Keratinocyte (primary cell): ENCODE measurements at regions not wholly inside any gene's neighbourhood (a gene's known extent, or its start where the extent isn't known, plus 50 kb on each side); places are given as distances from the start of the nearest gene placed in this dataset.
A peak's percentile ranks its signal among the peaks of the same experiment; 100 is the strongest.

ENCODE experiments used
- DNase-seq: peaks from one replicate; pipeline ENCODE4 v3.0.0-alpha.2; 2011; ENCODE audit warnings: low read depth, missing footprints, low spot score
- FAIRE-seq: peaks from 2 replicates; lab custom pipeline; 2011; peaks lifted over from hg19 to GRCh38; lab: Jason Lieb, UNC
- H2AFZ ChIP-seq: 2 replicates; pipeline ENCODE4 v1.6.0; 2012; ENCODE audit warnings: low read length, control low read depth, inconsistent platforms; ENCODE audit not compliant: control insufficient read depth
- H3K27ac ChIP-seq: 2 replicates; pipeline ENCODE4 v1.5.1; 2011; ENCODE audit warnings: low read length; ENCODE audit not compliant: control insufficient read depth, insufficient read depth
- H3K27me3 ChIP-seq: 3 replicates; pipeline ENCODE4 v1.6.0; 2011; ENCODE audit warnings: low read length; ENCODE audit not compliant: control insufficient read depth, insufficient read depth; ENCODE audit errors: extremely low read depth
- H3K36me3 ChIP-seq, 2 experiments: 2 replicates in 1 of 2; 3 replicates in 1 of 2; pipeline ENCODE4 v1.5.1; 2011; ENCODE audit warnings: low read length in 2 of 2, mild to moderate bottlenecking in 1 of 2; ENCODE audit not compliant: control insufficient read depth in 2 of 2, insufficient read depth in 2 of 2; ENCODE audit errors: extremely low read depth in 1 of 2
- H3K4me1 ChIP-seq: 3 replicates; pipeline ENCODE4 v1.5.1; 2011; ENCODE audit warnings: low read length; ENCODE audit not compliant: control insufficient read depth, insufficient read depth; ENCODE audit errors: extremely low read depth
- H3K4me2 ChIP-seq: 3 replicates; pipeline ENCODE4 v1.6.0; 2011; ENCODE audit warnings: low read depth, low read length; ENCODE audit not compliant: control insufficient read depth, insufficient read depth; ENCODE audit errors: extremely low read depth
- H3K4me3 ChIP-seq, 3 experiments: fragments of 200-600 bp in 1 of 3; sonication (generic) in 1 of 3; 2 replicates in 2 of 3; 3 replicates in 1 of 3; pipeline ENCODE4 v1.5.1; 2011 to 2016; ENCODE audit warnings: low read length in 3 of 3, mild to moderate bottlenecking in 3 of 3, control low read depth in 2 of 3, inconsistent platforms in 1 of 3, low read depth in 1 of 3, mixed read lengths in 1 of 3, mixed run types in 1 of 3, moderate library complexity in 1 of 3; ENCODE audit not compliant: control insufficient read depth in 2 of 3, insufficient read depth in 2 of 3; ENCODE audit errors: extremely low read depth in 1 of 3
- H3K79me2 ChIP-seq: 2 replicates; pipeline ENCODE4 v1.6.0; 2012; ENCODE audit warnings: low read length; ENCODE audit not compliant: control insufficient read depth, insufficient read depth
- H3K9ac ChIP-seq: 3 replicates; pipeline ENCODE4 v1.6.0; 2011; ENCODE audit warnings: low read length; ENCODE audit not compliant: control insufficient read depth, insufficient read depth; ENCODE audit errors: extremely low read depth
- H3K9me1 ChIP-seq: 3 replicates; pipeline ENCODE4 v1.6.0; 2011; ENCODE audit warnings: low read length; ENCODE audit not compliant: control insufficient read depth, insufficient read depth; ENCODE audit errors: extremely low read depth
- H3K9me3 ChIP-seq: 2 replicates; pipeline ENCODE4 v1.5.1; 2012; ENCODE audit warnings: low read depth, low read length; ENCODE audit not compliant: control insufficient read depth
- H4K20me1 ChIP-seq: 3 replicates; pipeline ENCODE4 v1.6.0; 2011; ENCODE audit warnings: low read length; ENCODE audit not compliant: control insufficient read depth, insufficient read depth; ENCODE audit errors: extremely low read depth
- CTCF ChIP-seq, 3 experiments: IDR thresholded peaks in 1 of 3; conservative IDR thresholded peaks in 1 of 3; optimal IDR thresholded peaks in 1 of 3; 2 replicates in 2 of 3; 3 replicates in 1 of 3; pipeline versions ENCODE3 to v1.5.1; 2011; ENCODE audit warnings: low read length in 3 of 3, mild to moderate bottlenecking in 3 of 3, moderate library complexity in 2 of 3, control low read depth in 1 of 3, inconsistent platforms in 1 of 3; ENCODE audit not compliant: insufficient read depth in 2 of 3; ENCODE audit errors: extremely low read depth in 1 of 3
- EZH2 ChIP-seq: IDR thresholded peaks from one replicate; pipeline ENCODE4 v1.6.1; 2012; ENCODE audit warnings: inconsistent platforms, mild to moderate bottlenecking, low read length, moderate library complexity
- dilution Hi-C: fragments of 300-500 bp; cut with MboI; formaldehyde crosslinking; loops from one replicate; pipeline ENCODE4 v1.7.0; 2020; ENCODE audit warnings: low sequenced_read_pairs; ENCODE audit not compliant: extremely low pct_ligation_motif_present

- Histone ChIP-seq H4K20me1 (no peaks in the 10 kb centered on the region), H3K9ac (no peak overlapping the region), H3K4me2 (no peak overlapping the region), H3K4me1 (no peaks in the 10 kb centered on the region), H3K27ac (no peak overlapping the region), H3K36me3 (no peaks in the 10 kb centered on the region), H2AFZ (no peak overlapping the region), H3K4me3 (no peak overlapping the region), H3K9me3 (no peaks in the 10 kb centered on the region), H3K79me2 (no peaks in the 10 kb centered on the region), H3K27me3 (no peaks in the 10 kb centered on the region), H3K9me1 (no peaks in the 10 kb centered on the region)
- dilution Hi-C loops = no loop called here
- DNase-seq (no peak), FAIRE-seq (no peak)
- TF ChIP-seq EZH2 (no peak), CTCF (optimal IDR thresholded peaks at IDR 0.05 in 1 of 3, IDR thresholded peaks at IDR 0.05 in 1 of 3, conservative IDR thresholded peaks at IDR 0.05 in 1 of 3; ENCODE audit: extremely low read depth in 1 of 3, insufficient read depth in 2 of 3, low read length in 3 of 3) (no peak)
These were observed 272.7 kb downstream of the HHIPL2 start for GRCh38 chr1:222275001-222275728.

GRCh38 chr1:222266223-222267196 lies 281.4 kb downstream of the HHIPL2 start:
- no peaks in the 10 kb centered on the region for H3K9me1 ChIP-seq
- peak overlapping the region; percentile 14 for H3K4me2 ChIP-seq
- TF ChIP-seq CTCF (optimal IDR thresholded peaks at IDR 0.05 in 1 of 3, IDR thresholded peaks at IDR 0.05 in 1 of 3, conservative IDR thresholded peaks at IDR 0.05 in 1 of 3; ENCODE audit: extremely low read depth in 1 of 3, insufficient read depth in 2 of 3, low read length in 3 of 3) (peak in 1 of 3 experiments; percentile 28), EZH2 (no peak)
- dilution Hi-C loops = no loop called here
- no peak overlapping the region for H3K4me3 ChIP-seq
- H3K27me3 ChIP-seq = no peaks in the 10 kb centered on the region
- no peak overlapping the region for H3K27ac ChIP-seq
- no peak for DNase-seq
- no peak overlapping the region for H3K9ac ChIP-seq
- H3K79me2 ChIP-seq = no peaks in the 10 kb centered on the region
- H3K4me1 ChIP-seq = no peaks in the 10 kb centered on the region
- H3K36me3 ChIP-seq = no peaks in the 10 kb centered on the region
- H2AFZ ChIP-seq = peak overlapping the region; percentile 49
- no peaks in the 10 kb centered on the region for H3K9me3 ChIP-seq
- FAIRE-seq = no peak
- no peaks in the 10 kb centered on the region for H4K20me1 ChIP-seq
